OCI-LY7 (cell line): ENCODE measurements at regions not wholly inside any gene's neighbourhood (a gene's known extent, or its start where the extent isn't known, plus 50 kb on each side); places are given as distances from the start of the nearest gene placed in this dataset.

Experiments
- CTCF ChIP-seq: fragments of 200-600 bp; sonication (generic); conservative IDR thresholded peaks from 2 replicates; pipeline ENCODE4 v1.5.1; 2014; ENCODE audit warnings: mild to moderate bottlenecking, antibody characterized with exemption, low read length, moderate library complexity, mixed read lengths
- EZH2phosphoT487 ChIP-seq: fragments of 200-600 bp; sonication (generic); IDR thresholded peaks from 2 replicates; pipeline ENCODE4 v1.6.1; 2018; ENCODE audit warnings: low read depth, borderline replicate concordance, mild to moderate bottlenecking, mixed run types, antibody characterized with exemption, low read length, moderate library complexity, mixed read lengths

- peak; percentile 56 for TF ChIP-seq CTCF
- TF ChIP-seq EZH2phosphoT487, result no peak
Observed at GRCh38 chr3:177640319-177640965, 443.2 kb upstream of the TBL1XR1 start.
